Thyroid gland (tissue), 4 donors: ENCODE measurements at regions not wholly inside any gene's neighbourhood (a gene's known extent, or its start where the extent isn't known, plus 50 kb on each side); places are given as distances from the start of the nearest gene placed in this dataset.

ENCODE experiments used
- POLR2A ChIP-seq, 2 donors: fragments of 450-650 bp; IDR thresholded peaks; one replicate each; pipeline ENCODE4 v1.6.1; 2017; ENCODE audit warnings: antibody characterized with exemption in 2 of 2, mild to moderate bottlenecking in 2 of 2, moderate library complexity in 1 of 2
- TF ChIP-seq, protein P1 (sequence below), 6 experiments: fragments of 200-600 bp in 3 of 6; fragments of 450-650 bp in 3 of 6; sonication (generic) in 3 of 6; IDR thresholded peaks; one replicate each; pipeline ENCODE4 v1.5.1; 2016 to 2019; ENCODE audit warnings: antibody characterized with exemption in 6 of 6, mild to moderate bottlenecking in 2 of 6, inconsistent platforms in 1 of 6, moderate library complexity in 1 of 6

- TF ChIP-seq, protein P1, sequence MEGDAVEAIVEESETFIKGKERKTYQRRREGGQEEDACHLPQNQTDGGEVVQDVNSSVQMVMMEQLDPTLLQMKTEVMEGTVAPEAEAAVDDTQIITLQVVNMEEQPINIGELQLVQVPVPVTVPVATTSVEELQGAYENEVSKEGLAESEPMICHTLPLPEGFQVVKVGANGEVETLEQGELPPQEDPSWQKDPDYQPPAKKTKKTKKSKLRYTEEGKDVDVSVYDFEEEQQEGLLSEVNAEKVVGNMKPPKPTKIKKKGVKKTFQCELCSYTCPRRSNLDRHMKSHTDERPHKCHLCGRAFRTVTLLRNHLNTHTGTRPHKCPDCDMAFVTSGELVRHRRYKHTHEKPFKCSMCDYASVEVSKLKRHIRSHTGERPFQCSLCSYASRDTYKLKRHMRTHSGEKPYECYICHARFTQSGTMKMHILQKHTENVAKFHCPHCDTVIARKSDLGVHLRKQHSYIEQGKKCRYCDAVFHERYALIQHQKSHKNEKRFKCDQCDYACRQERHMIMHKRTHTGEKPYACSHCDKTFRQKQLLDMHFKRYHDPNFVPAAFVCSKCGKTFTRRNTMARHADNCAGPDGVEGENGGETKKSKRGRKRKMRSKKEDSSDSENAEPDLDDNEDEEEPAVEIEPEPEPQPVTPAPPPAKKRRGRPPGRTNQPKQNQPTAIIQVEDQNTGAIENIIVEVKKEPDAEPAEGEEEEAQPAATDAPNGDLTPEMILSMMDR (IDR thresholded peaks at IDR 0.05), result no peak
- no peak for TF ChIP-seq POLR2A (IDR thresholded peaks at IDR 0.05)
These were observed 238.2 kb upstream of the DMAC1 start for GRCh38 chr9:8037745-8038144.
